Lower leg skin (tissue), 3 donors: ENCODE measurements at regions not wholly inside any gene's neighbourhood (a gene's known extent, or its start where the extent isn't known, plus 50 kb on each side); places are given as distances from the start of the nearest gene placed in this dataset.

Source experiments
- POLR2A ChIP-seq, 2 donors: fragments of 450-650 bp; IDR thresholded peaks; one replicate each; pipeline ENCODE4 v1.6.1; 2016 to 2017; ENCODE audit warnings: antibody characterized with exemption in 2 of 2, mild to moderate bottlenecking in 1 of 2, moderate library complexity in 1 of 2
- TF ChIP-seq, protein P1 (sequence below), 3 donors: fragments of 450-650 bp; IDR thresholded peaks; one replicate each; pipeline ENCODE4 v1.5.1; 2016; ENCODE audit warnings: antibody characterized with exemption in 3 of 3, mild to moderate bottlenecking in 3 of 3, moderate library complexity in 2 of 3

DNA sequence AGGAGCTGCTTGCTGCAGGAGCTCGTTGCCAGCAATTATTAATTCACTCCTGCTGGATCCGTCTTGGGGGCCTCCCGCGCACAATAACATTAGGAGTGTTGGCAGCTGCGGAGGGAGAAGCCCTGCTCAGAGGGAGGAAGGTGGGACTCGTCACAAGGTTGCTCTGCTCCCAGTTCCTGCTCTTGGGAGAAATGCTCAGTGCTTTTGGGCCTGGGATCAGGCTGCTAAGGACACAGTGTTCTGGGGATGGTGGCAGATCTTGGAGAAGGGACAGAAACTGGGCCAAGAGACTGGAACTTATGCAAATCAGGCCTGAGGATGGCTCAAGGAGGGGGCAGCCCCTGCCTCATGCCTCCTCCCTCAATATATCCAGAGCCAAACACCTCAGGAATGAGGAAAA is 78.9 kb upstream of the OLFM4 start:
- TF ChIP-seq, protein P1, sequence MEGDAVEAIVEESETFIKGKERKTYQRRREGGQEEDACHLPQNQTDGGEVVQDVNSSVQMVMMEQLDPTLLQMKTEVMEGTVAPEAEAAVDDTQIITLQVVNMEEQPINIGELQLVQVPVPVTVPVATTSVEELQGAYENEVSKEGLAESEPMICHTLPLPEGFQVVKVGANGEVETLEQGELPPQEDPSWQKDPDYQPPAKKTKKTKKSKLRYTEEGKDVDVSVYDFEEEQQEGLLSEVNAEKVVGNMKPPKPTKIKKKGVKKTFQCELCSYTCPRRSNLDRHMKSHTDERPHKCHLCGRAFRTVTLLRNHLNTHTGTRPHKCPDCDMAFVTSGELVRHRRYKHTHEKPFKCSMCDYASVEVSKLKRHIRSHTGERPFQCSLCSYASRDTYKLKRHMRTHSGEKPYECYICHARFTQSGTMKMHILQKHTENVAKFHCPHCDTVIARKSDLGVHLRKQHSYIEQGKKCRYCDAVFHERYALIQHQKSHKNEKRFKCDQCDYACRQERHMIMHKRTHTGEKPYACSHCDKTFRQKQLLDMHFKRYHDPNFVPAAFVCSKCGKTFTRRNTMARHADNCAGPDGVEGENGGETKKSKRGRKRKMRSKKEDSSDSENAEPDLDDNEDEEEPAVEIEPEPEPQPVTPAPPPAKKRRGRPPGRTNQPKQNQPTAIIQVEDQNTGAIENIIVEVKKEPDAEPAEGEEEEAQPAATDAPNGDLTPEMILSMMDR (IDR thresholded peaks at IDR 0.05) = no peak
- no peak for TF ChIP-seq POLR2A (IDR thresholded peaks at IDR 0.05)
